IMR-90 (cell line): ENCODE measurements at regions not wholly inside any gene's neighbourhood (a gene's known extent, or its start where the extent isn't known, plus 50 kb on each side); places are given as distances from the start of the nearest gene placed in this dataset.

Experiments used
- ATAC-seq: fragments of 200-7000 bp; cut with Tn5 transposase; 2 replicates; pipeline ENCODE4 v1.9.1; 2020; ENCODE audit warnings: low read depth, mild to moderate bottlenecking, moderate library complexity
- BruUV-seq: library from RNA; stranded (reverse); fragments of 400-500 nt; replicated peaks from 2 replicates; lab custom pipeline; 2021; lab: Mats Ljungman, UMichigan
- CTCF ChIA-PET: fragments of 300-600 bp; formaldehyde crosslinking; extraction: SDS; loops from one replicate; lab custom pipeline; 2021; ENCODE audit warnings: antibody characterized with exemption; lab: Yijun Ruan, JAX
- POLR2A ChIA-PET: fragments of 300-600 bp; sonication (Branson Sonifier 250); formaldehyde crosslinking; loops from one replicate; lab custom pipeline; 2022; ENCODE audit warnings: antibody characterized with exemption; ENCODE audit not compliant: unreplicated experiment; lab: Charles Lee
- DNase-seq: peaks from one replicate; pipeline ENCODE4 v3.0.0; 2013
- H2AFZ ChIP-seq: replicated peaks from 2 replicates; pipeline ENCODE3; 2013; ENCODE audit warnings: low read length, mild to moderate bottlenecking; ENCODE audit not compliant: poor library complexity
- H2AK5ac ChIP-seq: 2 replicates; pipeline ENCODE4 v1.6.1; 2013; ENCODE audit warnings: low read depth, low read length, inconsistent platforms
- H2AK9ac ChIP-seq: replicated peaks from 2 replicates; pipeline ENCODE3; 2013; ENCODE audit warnings: mild to moderate bottlenecking, low read depth, low read length, moderate library complexity; ENCODE audit not compliant: poor library complexity
- H2BK120ac ChIP-seq: 2 replicates; pipeline ENCODE4 v1.6.1; 2013; ENCODE audit warnings: low read depth, low read length, inconsistent platforms
- H2BK15ac ChIP-seq: 3 replicates; pipeline ENCODE4 v1.6.1; 2013; ENCODE audit warnings: low read depth, low read length, inconsistent platforms
- H2BK20ac ChIP-seq: 2 replicates; pipeline ENCODE4 v1.6.1; 2013; ENCODE audit warnings: low read depth, mild to moderate bottlenecking, inconsistent platforms, low read length, moderate library complexity
- H2BK5ac ChIP-seq: 2 replicates; pipeline ENCODE4 v1.6.1; 2013; ENCODE audit warnings: mild to moderate bottlenecking, low read depth, low read length, inconsistent platforms; ENCODE audit not compliant: poor library complexity, severe bottlenecking
- H3K14ac ChIP-seq: replicated peaks from 2 replicates; pipeline ENCODE4 v1.6.1; 2013; ENCODE audit warnings: low read depth, low read length, inconsistent platforms
- H3K18ac ChIP-seq: 2 replicates; pipeline ENCODE4 v1.6.1; 2013; ENCODE audit warnings: low read depth, low read length, control low read depth
- H3K23ac ChIP-seq: 2 replicates; pipeline ENCODE4 v1.6.1; 2013; ENCODE audit warnings: low read depth, low read length, inconsistent platforms
- H3K27ac ChIP-seq: 2 replicates; pipeline ENCODE4 v1.5.1; 2013; ENCODE audit warnings: mild to moderate bottlenecking, control low read depth, low read length; ENCODE audit not compliant: insufficient read depth
- H3K27me3 ChIP-seq: 2 replicates; pipeline ENCODE4 v1.6.1; 2013; ENCODE audit warnings: low read length; ENCODE audit not compliant: control insufficient read depth, insufficient read depth
- H3K36me3 ChIP-seq: 2 replicates; pipeline ENCODE4 v1.6.1; 2013; ENCODE audit warnings: low read length, mixed read lengths; ENCODE audit not compliant: control insufficient read depth, insufficient read depth
- H3K4ac ChIP-seq: 2 replicates; pipeline ENCODE4 v1.6.1; 2013; ENCODE audit warnings: low read depth, low read length, inconsistent platforms
- H3K4me1 ChIP-seq: 2 replicates; pipeline ENCODE4 v1.6.1; 2013; ENCODE audit warnings: low read length, mixed read lengths; ENCODE audit not compliant: control insufficient read depth, insufficient read depth
- H3K4me2 ChIP-seq: 2 replicates; pipeline ENCODE4 v1.6.1; 2013; ENCODE audit warnings: low read depth, mild to moderate bottlenecking, control low read depth, low read length, moderate library complexity
- H3K4me3 ChIP-seq: 2 replicates; pipeline ENCODE4 v1.5.1; 2013; ENCODE audit warnings: low read depth, mild to moderate bottlenecking, control low read depth, low read length, moderate library complexity; ENCODE audit not compliant: insufficient read depth
- H3K56ac ChIP-seq: 2 replicates; pipeline ENCODE4 v1.6.1; 2013; ENCODE audit warnings: low read length, inconsistent platforms; ENCODE audit not compliant: insufficient read depth; ENCODE audit errors: extremely low read depth
- H3K79me1 ChIP-seq, 2 experiments: 2 replicates each; pipeline ENCODE4 v1.6.1; 2013; ENCODE audit warnings: low read length in 2 of 2, inconsistent platforms in 1 of 2, low read depth in 1 of 2
- H3K9ac ChIP-seq: 2 replicates; pipeline ENCODE4 v1.6.1; 2013; ENCODE audit warnings: low read depth, low read length, control low read depth
- H3K9me1 ChIP-seq: 2 replicates; pipeline ENCODE4 v1.6.1; 2013; ENCODE audit warnings: low read length, inconsistent platforms; ENCODE audit not compliant: insufficient read depth
- H3K9me3 ChIP-seq: 2 replicates; pipeline ENCODE4 v1.6.1; 2013; ENCODE audit warnings: low read length; ENCODE audit not compliant: control insufficient read depth, insufficient read depth
- H4K20me1 ChIP-seq: 2 replicates; pipeline ENCODE4 v1.6.1; 2013; ENCODE audit warnings: low read length, inconsistent platforms; ENCODE audit not compliant: insufficient read depth
- H4K5ac ChIP-seq: 2 replicates; pipeline ENCODE4 v1.6.1; 2013; ENCODE audit warnings: mild to moderate bottlenecking, low read depth, low read length, control low read depth
- H4K8ac ChIP-seq, 2 experiments: 2 replicates each; pipeline ENCODE4 v1.6.1; 2013; ENCODE audit warnings: low read depth in 2 of 2, low read length in 2 of 2, control low read depth in 1 of 2, inconsistent platforms in 1 of 2
- H4K91ac ChIP-seq: 2 replicates; pipeline ENCODE4 v1.6.1; 2013; ENCODE audit warnings: low read depth, low read length, inconsistent platforms; ENCODE audit not compliant: insufficient read depth
- MAFK ChIP-seq: IDR thresholded peaks from 2 replicates; pipeline ENCODE4 v1.6.1; 2012; ENCODE audit warnings: low read depth, low read length, improper control_type of control experiment
- MAZ ChIP-seq: IDR thresholded peaks from 2 replicates; pipeline ENCODE4 v1.6.1; 2012; ENCODE audit warnings: low read depth, mild to moderate bottlenecking, low read length, improper control_type of control experiment, moderate library complexity, borderline replicate concordance
- NFE2L2 ChIP-seq: fragments of 150-350 bp; IDR thresholded peaks from 2 replicates; pipeline ENCODE4 v1.6.1; 2016; ENCODE audit warnings: low read depth, mild to moderate bottlenecking, low read length
- RFX5 ChIP-seq: IDR thresholded peaks from 2 replicates; pipeline ENCODE4 v1.8.0; 2012; ENCODE audit warnings: low read depth, mild to moderate bottlenecking, low read length, moderate library complexity
- WGBS, 2 experiments: methylation state at CpG; one replicate each; pipeline versions ENCODE4 v1.1.5 to v1.1.7; 2013; ENCODE audit warnings: missing lambda C conversion rate in 2 of 2; ENCODE audit not compliant: insufficient read length in 1 of 2; ENCODE audit errors: extremely low coverage in 2 of 2; 5-methylcytosine and 5-hydroxymethylcytosine counted together
- dilution Hi-C: fragments of 300-500 bp; cut with HindIII; formaldehyde crosslinking; loops from one replicate; pipeline ENCODE4 v1.14.3; 2018; ENCODE audit warnings: low sequenced_read_pairs; ENCODE audit not compliant: unreplicated experiment
- in situ Hi-C: fragments of 300-500 bp; cut with MboI; formaldehyde crosslinking; loops from 3 replicates; pipeline ENCODE4 v1.14.3; 2019; ENCODE audit warnings: low sequenced_read_pairs, inconsistent platforms, mixed read lengths
- intact Hi-C: fragments of 100-400 bp; cut with micrococcal nuclease; formaldehyde crosslinking; loops from 2 replicates; pipeline ENCODE4 v1.10.0; 2022

GRCh38 chrX:6640727-6641126 lies 105.8 kb upstream of the VCX3A start:
- H4K8ac ChIP-seq, result no peak overlapping the region
- in situ Hi-C loops, result no loop called here
- no peak overlapping the region for H3K4me3 ChIP-seq
- H3K4me1 ChIP-seq, result no peaks in the 10 kb centered on the region
- no peak overlapping the region for H3K27ac ChIP-seq
- dilution Hi-C loops, result no loop called here
- no peak overlapping the region for H3K9ac ChIP-seq
- no peak overlapping the region for H2BK15ac ChIP-seq
- TF ChIP-seq MAZ (no peak), NFE2L2 (no peak), RFX5 (no peak), MAFK (peak; percentile 71)
- no peak overlapping the region for H2BK120ac ChIP-seq
- H3K9me1 ChIP-seq, result no peaks in the 10 kb centered on the region
- BruUV-seq, result no TSS peak
- no peak overlapping the region for H3K4me2 ChIP-seq
- H3K27me3 ChIP-seq, result no peaks in the 10 kb centered on the region
- no peak overlapping the region for H3K14ac ChIP-seq
- H3K9me3 ChIP-seq, result peaks cover 15% of the 10 kb centered on the region; the same call in 1 of the 2 replicates
- no peak overlapping the region for H4K91ac ChIP-seq
- no CpG with 5 or more reads among the region's 4 CpGs for WGBS, 2 experiments
- no peak for DNase-seq
- H3K4ac ChIP-seq, result no peak overlapping the region
- ChIA-PET CTCF (no interaction called here), POLR2A (no interaction called here)
- H3K36me3 ChIP-seq, result no peaks in the 10 kb centered on the region
- no peak overlapping the region for H4K5ac ChIP-seq
- intact Hi-C loops, result no loop called here
- no peak overlapping the region for H2BK5ac ChIP-seq
- H2AK9ac ChIP-seq, result no peak overlapping the region
- ATAC-seq, result no peak
- no peak overlapping the region for H3K18ac ChIP-seq
- H3K79me1 ChIP-seq, result no peaks in the 10 kb centered on the region
- no peaks in the 10 kb centered on the region for H4K20me1 ChIP-seq
- no peak overlapping the region for H2AK5ac ChIP-seq
- H3K56ac ChIP-seq, result no peak overlapping the region
- H2BK20ac ChIP-seq, result no peak overlapping the region
- H3K23ac ChIP-seq, result no peak overlapping the region
- no peak overlapping the region for H2AFZ ChIP-seq
